GM19351 (cell line): ENCODE measurements at regions not wholly inside any gene's neighbourhood (a gene's known extent, or its start where the extent isn't known, plus 50 kb on each side); places are given as distances from the start of the nearest gene placed in this dataset.

Experiments
- ATAC-seq: cut with Tn5 transposase; IDR thresholded peaks from one replicate; pipeline ENCODE4 v1.9.1; 2021; ENCODE audit warnings: mild to moderate bottlenecking, moderate library complexity; ENCODE audit not compliant: unreplicated experiment

DNA sequence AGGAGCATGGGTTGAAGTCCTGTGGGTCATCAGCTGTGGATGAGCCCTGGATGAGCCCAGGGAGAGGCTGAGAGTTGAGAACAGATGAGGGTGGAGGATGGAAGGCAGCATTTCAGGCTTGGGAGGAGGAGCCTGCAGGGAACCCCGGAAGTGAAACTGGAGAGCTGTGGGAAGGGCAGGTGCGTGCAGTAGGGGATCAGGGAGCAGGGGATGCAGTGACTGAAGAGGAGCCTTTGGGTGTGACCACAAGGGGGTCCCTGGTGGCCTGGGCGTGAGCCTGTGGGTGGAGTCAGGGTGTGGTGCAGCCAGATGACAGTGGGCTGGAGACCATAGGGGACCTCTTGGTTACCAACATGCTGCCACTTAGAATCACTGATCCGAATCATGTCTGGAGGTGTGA, 115.5 kb downstream of the PAPOLA start:
- ATAC-seq, result no peak

DNA sequence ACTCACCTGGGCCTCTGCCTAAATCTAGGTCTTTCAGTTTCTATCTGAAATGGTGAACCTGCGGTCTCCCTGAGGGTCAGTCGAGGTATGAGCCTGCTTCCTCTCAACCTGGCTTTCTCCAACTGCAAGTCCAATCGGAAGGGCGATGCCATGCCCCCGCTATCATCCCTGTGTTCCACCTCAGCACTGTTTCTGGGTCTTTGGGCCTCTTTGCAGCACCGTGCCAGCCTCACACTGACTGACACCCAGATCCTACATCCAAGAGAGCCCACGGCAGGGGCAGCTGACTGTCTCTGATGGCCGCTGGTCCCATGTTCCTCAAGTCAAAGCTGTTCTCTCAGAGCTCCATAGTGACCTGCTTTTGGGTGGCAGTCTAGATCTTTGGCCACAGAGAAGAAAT, 120.7 kb downstream of the PAPOLA start:
- no peak for ATAC-seq

DNA sequence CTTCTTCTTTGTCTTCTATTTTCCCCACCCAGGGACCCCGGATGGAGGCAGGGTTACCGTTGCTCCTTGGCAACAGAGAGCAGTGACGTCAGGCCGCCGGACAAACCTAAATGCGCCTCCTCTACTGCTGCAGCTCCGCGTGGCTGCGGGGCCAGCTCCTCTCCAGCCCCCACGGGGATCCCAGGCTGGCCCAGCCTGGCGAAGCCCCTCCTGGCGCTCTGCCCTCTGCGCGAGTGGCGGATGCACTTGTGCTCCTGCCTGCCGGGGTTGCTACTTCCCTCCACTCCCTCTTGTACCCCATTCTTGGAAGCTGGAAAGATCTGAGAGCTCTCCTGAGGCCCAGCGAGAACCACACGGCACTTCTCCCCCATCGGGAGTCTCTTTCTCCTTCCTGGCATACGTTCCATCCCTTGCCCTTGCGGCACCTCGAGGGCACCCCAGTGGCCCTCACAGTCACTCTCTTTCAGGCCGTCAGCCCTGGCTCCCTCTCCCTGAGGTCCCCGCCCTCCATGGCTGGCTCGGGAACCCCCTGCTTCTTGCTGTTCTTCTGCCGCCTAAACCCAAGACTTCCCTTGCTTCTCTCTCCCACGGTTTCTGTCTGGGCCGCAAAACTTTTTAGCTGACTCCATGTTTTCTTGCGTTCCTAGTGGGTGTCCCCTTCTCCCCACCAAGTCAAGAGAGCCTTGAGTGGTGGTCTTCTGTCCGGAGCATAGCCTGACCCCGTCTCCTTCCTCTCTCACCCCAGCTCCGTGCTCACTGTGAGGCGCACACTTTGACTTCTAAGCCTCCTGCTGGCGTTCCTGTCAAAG, 121.7 kb downstream of the PAPOLA start:
- ATAC-seq, result no peak

DNA sequence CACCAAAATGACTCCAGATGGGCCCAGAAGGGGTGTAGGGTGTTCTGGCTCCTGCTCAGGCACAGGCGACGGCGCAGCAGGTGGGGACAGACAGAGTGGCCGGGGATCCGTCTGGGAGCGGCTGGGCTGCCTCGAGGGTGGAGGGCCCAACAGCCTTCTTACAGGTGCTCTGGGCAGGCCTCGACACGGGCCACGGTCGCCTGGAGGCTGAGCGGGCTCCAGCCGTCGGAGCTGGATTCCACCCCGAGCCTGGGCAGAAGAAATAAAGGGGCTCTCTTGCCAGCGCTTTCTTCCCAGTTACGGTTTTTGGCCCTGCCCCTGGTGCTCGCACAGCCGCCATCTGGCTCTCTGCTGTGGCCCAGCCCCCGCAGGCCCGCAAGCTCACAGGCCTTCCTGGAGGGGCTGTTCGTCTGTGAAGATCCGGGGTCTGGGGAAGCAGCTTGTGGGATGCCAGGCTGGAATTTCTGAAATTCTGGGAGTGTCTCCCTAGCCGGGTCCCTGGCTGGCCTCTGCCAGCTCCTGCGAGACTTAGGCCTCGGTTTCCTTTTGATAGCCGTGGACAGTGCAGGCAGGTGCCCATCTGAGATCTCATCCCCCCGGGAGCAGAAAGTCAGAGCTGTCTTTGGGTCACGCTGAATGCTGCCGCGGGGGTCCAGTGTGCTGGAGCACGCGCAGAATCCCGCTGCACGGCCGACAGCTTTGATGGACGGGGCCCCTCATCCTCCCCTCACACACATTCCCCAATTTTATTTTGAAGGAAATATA, 122.7 kb downstream of the PAPOLA start:
- no peak for ATAC-seq

DNA sequence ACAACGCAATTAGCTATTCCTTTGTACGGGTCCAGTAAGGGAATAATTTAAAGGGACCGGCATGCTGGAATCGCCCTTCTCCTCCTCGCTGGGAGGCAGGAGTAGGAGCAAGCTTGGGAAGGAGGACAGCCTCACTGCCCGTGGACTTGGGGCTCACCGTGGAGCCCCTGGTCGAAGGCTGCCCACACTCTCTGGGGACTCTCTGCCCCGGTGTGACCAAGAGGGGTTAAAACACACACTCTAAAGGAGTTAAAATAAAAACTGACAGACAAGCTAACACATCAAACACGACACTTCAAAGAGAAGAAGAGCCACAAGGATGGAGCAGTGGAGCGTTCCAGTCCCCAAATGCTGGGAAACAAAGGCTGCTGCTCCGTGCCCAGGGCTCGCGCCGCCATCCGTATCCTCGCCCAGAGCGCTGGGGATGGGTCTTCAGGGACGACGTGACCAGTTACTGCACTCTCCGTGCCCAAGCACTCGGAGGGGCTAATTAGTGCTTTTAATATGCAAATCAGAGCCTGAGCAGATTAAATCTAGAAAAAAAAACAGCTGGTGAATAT, 123.3 kb downstream of the PAPOLA start:
- ATAC-seq, result no peak

DNA sequence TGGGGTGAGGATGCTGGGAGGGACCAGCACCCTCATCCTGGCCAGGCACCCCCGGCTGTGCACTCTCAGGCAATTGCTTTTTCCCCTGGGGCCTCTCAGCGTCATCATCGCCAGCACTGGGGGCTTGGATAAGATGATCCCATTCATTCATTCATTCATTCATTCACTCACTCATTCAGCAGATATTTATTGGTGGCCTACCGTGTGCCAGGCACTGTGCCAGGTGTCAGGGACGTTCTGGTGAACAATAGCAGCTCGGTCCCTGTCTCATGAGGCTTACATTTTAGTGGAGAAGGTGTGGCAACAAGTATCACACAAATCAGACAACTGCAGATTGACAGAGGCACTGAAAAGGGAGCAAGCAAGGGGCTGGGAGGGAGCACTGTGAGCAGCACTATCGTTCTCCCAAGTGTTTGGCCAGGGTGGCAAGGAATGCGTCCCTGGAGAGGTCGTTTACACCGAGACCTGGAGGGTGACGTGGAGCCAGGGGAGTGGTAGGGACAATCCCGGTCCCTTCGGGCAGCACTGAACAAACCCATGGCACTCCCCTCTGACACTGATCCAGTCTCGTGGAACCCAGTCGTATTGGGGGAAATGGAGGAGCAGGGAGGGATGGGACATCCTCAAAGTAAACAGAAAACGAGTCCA, 124.1 kb downstream of the PAPOLA start:
- no peak for ATAC-seq

DNA sequence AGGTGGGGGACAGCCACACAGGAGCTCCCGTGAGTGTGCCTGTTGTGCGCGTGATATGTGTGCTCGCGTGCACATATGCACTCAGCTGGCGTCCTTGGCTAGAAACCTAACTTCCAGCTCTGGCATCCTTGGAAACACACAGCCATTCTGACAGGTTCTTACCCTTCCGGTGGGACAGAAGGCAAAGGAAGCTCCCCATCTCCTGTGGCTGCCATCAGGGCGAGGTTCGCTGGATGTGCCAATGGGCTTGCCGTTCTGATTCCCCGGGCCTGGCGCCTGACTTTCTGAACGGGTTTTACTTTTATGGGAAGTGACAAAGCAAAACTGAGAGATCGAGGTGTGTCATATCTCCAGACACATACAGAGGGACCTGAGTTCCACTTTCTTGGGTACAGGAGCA, 124.7 kb downstream of the PAPOLA start:
- ATAC-seq, result no peak

DNA sequence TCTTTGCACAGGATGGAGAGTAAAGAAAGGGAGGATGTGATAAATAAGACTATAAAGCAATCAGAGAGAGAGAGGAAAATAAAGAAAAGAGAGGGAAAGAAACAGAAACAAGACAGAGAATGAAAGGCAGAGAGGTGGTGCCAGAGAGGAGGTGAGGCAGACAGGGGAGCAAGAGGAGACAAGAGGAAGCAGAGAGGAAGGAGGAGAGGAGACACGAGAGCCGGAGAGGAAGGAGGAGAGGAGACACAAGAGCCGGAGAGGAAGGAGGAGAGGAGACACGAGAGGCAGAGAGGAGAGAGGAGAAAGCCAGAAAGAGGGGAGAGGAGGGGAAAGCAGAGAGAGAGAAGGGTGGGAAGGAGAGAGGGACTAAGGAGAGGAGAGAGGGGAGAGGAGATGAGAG, 125.2 kb downstream of the PAPOLA start:
- ATAC-seq, result no peak

DNA sequence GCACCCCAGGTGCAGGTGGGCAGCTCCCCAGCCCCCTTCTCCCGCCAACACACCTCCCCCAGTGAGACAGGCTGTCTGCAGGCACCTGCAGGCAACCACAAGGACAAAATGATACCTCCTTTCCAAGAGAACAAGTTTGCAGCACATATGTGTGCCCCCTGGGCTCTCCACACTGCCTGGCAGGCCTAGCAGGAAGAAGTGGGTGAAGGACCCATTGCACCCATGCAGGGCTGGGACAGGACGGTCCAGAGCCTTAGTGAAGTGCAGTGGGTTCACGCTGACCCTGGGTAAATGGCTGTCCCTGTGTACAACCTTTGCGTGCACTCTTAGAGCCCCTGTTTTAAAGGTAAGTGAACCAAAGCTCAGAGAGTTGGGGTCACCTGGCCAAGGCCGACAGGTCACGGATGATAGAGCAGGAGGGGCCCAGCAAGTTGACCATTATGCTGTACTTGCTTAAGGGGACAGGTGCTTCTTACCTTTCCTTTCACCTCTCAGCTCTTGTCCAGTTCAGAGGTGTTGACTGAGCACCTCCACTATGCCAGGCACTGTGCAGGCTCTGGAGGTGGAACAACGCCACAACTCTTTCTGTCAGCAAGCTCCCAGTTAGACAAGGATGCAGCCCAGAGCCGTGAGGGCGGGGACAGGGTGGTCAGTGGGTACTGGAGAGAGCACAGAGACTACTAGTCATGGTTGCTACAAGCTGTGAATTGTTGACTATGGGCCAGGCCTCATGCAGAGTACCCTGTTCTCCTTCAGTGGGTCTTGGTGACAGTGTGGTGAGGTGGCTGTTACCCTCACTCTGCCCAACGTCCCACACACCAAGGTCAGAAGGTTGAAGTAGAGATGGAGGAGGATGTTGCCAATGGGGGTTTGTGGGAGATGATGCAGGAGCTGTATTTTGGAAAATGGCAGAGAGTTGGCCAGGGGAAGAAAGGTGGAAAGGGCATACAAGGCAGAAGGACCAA, 125.9 kb downstream of the PAPOLA start:
- ATAC-seq, result no peak

DNA sequence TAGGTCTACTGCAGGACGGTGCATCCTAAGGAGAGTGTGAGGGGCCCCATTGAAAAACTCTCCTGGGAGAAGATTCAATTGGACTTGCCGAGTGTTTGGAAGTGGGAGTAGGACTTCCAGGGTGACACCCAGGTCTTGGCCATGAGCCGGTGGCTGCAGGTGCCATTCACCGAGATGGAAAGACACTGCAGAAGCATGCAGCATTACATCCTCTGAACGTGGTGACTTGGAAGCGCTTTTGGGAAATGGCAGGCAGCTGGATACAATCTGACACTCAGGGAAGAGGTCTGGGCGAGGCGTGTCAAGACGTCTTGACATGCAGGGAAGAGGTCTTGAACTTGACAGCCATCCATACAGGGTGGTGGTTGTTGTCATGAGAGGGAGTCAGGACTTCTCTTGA, 126.9 kb downstream of the PAPOLA start:
- no peak for ATAC-seq

DNA sequence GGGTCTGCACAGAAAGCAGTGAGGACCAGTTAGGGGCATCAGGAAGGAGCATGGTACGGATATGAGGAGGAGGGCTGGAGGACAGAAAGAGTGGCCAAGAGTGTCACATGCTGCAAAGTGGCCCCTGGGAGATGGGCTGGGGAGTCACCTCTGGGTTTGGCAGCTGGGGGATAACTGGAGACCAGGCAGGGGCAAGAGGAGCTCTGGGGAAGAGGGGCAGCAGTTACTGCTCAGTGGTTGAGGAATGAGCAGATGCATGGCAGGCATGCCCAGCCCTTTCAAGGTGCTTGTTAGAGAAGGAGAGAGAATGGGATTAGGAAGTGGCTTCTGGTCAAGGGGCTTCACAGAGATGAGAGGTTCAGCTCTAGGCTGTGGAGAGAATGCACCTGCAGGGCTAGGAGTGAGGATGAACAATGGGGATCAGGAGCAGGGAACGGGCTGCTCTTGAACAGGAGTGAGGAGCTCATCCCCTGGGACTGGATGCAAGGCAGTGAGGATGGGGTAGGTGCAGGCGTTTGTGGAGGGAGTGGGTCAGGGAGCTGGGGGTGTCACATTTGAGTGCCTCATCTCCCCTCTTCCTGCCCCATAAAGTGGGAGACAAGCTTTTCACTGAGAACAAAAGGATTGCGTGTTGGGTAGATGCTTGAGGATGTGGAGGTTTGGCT, 127.5 kb downstream of the PAPOLA start:
- ATAC-seq, result no peak

DNA sequence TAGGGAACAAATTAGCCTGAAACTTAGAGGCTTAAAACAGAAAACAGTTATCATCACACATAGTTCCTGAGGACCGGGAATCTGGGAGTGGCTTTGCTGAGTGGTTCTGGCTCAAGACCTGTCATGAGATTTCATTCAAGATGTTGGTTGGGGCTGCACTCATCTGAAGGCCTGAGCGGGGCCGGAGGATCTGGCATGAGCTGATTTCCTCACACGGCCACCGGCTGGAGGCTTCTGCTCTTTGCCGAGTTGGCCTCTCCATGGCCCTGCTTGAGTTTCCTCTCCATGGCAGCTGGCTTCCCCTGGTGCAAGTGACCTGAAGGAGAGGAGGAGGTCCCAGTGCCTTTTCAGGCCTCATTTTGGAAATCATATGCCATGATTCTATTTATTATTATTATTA, 128.1 kb downstream of the PAPOLA start:
- ATAC-seq, result no peak

DNA sequence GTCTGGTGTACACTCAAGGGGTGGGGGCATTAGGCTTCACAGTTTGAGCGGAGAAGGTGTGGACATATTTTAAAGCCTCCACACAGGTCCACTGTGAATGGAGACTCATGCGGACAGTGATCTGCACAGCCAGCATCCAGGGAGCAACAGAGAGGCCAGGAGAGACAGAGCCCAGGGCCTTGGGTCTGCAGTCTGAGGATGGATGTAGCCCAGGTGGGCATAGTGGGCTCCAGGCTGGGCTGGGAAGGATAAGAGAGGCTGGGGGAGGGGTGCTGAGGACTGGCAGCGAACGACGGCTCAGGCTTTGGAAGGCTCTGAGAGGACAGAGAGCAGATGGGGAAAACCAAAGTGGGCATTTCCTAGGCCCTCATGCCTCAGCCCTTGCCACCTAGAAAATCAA, 128.8 kb downstream of the PAPOLA start:
- no peak for ATAC-seq

DNA sequence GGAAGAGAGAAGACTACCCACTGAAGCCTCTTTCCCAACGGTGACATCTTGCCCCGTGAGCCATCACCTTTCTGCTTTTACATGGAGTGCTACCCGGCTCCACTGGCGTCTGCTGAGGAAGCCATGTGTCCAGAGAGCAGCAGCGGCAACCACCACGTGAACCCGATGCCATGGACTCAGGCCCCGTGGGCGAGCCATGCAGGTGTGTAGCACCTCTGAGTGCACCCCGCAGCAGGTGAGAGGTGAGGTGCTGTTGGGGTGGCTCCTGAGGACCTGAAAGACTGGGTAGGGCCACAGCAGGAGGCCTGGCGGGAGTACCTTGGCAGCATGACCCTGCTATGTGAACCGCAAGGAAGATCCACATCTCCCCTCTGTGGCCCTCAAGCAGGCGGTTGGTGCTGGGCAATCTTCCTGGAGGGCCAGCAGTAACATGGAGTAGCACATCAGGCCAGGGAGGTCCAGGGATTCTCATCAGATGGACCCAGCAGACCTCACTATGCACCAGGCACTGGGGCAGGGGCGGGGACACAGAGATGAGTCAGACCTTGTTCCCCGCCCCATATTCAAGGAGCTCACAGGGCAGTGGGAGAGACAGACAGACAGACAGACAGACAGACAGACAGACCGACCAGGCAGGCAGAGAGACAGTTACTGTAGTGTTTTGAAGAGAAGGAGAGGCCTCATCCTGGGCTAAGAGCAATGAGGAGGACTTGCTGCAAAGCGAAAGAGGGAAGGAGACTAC, 129.6 kb downstream of the PAPOLA start:
- ATAC-seq, result no peak

DNA sequence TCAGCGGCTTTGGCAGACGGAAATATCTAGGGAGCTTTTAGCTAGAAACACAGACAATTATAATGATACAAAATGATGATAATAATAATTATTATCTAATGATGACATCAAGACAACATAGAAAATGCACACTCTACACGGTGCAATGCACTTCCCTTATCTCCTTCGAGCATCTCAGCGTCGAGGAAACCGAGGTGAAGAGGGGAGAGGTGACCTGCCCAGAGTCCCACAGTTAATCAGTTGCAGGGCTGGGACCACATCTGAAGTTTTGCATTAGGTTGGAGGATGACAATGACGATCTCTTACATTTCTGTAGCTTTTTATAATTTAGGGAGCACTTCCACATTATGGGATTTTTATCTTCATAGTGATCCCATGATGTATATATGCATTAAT, 130.2 kb downstream of the PAPOLA start:
- no peak for ATAC-seq

DNA sequence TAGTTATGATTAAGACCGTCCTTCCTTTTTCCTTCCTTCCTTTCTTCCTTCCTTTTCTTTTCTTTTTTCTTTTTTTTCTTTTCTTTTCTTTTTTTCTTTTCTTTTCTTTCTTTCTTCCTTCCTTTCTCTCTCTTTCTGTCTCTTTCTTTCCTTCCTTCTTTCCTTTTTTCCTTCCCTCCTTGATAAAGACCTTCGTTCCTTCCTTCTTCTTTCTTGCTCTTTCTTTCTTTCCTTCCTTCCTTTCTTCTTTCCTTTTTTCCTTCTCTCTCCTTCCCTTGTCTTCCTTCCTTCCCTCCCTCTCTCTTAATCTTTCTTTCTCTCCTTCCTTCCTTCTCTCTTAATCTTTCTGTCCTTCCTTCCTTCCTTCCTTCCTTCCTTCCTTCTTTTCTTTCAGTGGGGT, 130.9 kb downstream of the PAPOLA start:
- ATAC-seq, result no peak

DNA sequence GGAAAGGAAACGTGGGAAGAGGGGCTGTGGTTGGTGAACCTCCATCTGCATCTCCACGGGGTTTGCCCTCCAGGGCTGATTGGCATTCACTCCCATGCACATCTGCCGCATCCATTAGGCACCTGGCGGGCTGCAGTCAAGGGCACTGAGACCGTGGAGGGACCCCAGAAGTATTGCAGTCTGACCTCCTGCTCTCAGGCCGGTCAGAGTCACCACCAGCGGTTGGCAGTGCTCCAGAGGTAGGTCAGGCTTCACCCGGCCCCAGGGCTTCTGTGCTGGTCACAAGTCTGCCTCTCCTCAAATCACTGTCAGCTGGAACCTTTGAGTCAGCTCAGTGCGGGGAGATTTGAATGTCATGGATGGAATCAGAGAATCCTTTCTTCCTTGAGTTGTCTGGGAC, 132.3 kb downstream of the PAPOLA start:
- no peak for ATAC-seq

DNA sequence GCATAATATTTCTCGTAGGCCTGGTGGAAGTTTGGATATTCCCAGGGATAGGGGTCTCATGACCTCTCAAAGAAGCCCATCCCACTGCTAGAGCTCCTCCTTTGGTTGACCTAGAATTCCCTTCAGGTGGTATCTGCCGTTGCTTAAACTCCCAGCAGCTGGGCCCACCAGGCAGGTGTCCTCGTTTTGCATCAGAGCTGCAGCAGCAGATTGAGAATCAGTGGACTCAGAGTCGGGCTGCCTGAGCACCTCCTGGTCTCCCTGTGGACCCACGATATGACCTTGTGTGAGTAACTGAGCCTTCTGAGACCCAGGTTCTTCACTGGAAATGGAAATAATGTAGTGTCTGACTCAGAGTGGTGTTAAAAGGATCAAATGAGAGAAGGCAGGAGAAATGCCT, 132.7 kb downstream of the PAPOLA start:
- no peak for ATAC-seq

DNA sequence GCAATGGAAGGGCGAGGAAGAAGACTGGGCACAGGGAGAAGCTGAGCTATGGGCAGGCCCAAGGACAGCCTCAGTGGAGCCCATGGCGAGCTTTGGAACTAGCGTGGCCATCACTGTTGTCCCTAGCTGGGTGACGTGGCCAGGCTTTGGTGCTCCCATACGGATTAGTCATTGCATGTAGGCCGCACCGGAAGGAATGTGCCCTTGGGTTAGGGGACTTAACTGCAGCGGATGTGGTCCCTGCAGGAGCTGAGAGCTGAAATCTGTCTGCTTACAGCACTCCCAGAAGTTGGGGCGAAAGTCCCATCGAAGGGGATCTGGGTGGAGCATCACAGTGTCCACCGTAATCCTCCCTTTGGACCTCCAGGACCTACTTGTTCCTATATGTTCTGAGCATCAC, 133.7 kb downstream of the PAPOLA start:
- ATAC-seq, result no peak
